Endothelial cell of umbilical vein (primary cell): ENCODE measurements at regions not wholly inside any gene's neighbourhood (a gene's known extent, or its start where the extent isn't known, plus 50 kb on each side); places are given as distances from the start of the nearest gene placed in this dataset.

ENCODE experiments used
- BruUV-seq: library from RNA; stranded (reverse); fragments of 400-500 nt; replicated peaks from 2 replicates; lab custom pipeline; 2021; lab: Mats Ljungman, UMichigan
- CTCF ChIA-PET: fragments of 300-600, 350-600 bp; sonication (Branson Sonifier 250); formaldehyde crosslinking; loops from one replicate; lab custom pipeline; 2021; ENCODE audit warnings: antibody characterized with exemption, inconsistent platforms; lab: Charles Lee
- POLR2A ChIA-PET: fragments of 300-600, 350-600 bp; sonication (Branson Sonifier 250); formaldehyde crosslinking; loops from one replicate; lab custom pipeline; 2021; ENCODE audit warnings: antibody characterized with exemption, inconsistent platforms; lab: Charles Lee
- DNase-seq: peaks from one replicate; pipeline ENCODE4 v3.0.0-alpha.2; 2011; ENCODE audit warnings: low read depth, low spot score
- FAIRE-seq: peaks from 2 replicates; lab custom pipeline; 2011; peaks lifted over from hg19 to GRCh38; lab: Jason Lieb, UNC
- H2AFZ ChIP-seq: 2 replicates; pipeline ENCODE4 v1.6.0; 2012; ENCODE audit warnings: low read depth, low read length, control low read depth, inconsistent platforms
- H3K27ac ChIP-seq: 2 replicates; pipeline ENCODE4 v1.5.1; 2011; ENCODE audit warnings: low read depth, mild to moderate bottlenecking, control low read depth, low read length, moderate library complexity; ENCODE audit not compliant: insufficient read depth
- H3K27me3 ChIP-seq, 2 experiments: 2 replicates each; pipeline versions ENCODE4 v1.6.0 to v1.6.1; 2011; ENCODE audit warnings: low read length in 2 of 2, mixed read lengths in 1 of 2; ENCODE audit not compliant: control insufficient read depth in 2 of 2, insufficient read depth in 2 of 2
- H3K36me3 ChIP-seq, 2 experiments: 2 replicates in 1 of 2; 3 replicates in 1 of 2; pipeline ENCODE4 v1.5.1; 2011; ENCODE audit warnings: low read length in 2 of 2, mild to moderate bottlenecking in 1 of 2, moderate library complexity in 1 of 2; ENCODE audit not compliant: control insufficient read depth in 2 of 2, insufficient read depth in 2 of 2; ENCODE audit errors: extremely low read depth in 1 of 2
- H3K4me1 ChIP-seq: 3 replicates; pipeline ENCODE4 v1.5.1; 2011; ENCODE audit warnings: mild to moderate bottlenecking, low read length; ENCODE audit not compliant: control insufficient read depth, insufficient read depth; ENCODE audit errors: extremely low read depth
- H3K4me2 ChIP-seq: 2 replicates; pipeline ENCODE4 v1.6.1; 2011; ENCODE audit warnings: low read length, control low read depth, mixed read lengths; ENCODE audit not compliant: insufficient read depth
- H3K4me3 ChIP-seq, 3 experiments: fragments of 200-600 bp in 1 of 3; sonication (generic), shearing (Covaris generic) in 1 of 3; replicated peaks in 1 of 3; 2 replicates each; pipeline ENCODE4 v1.5.1; 2011 to 2016; ENCODE audit warnings: control low read depth in 3 of 3, low read length in 3 of 3, mild to moderate bottlenecking in 2 of 3, inconsistent platforms in 1 of 3, low read depth in 1 of 3, moderate library complexity in 1 of 3; ENCODE audit not compliant: insufficient read depth in 1 of 3
- H3K79me2 ChIP-seq: 2 replicates; pipeline ENCODE4 v1.6.0; 2012; ENCODE audit warnings: low read length, inconsistent platforms; ENCODE audit not compliant: control insufficient read depth, insufficient read depth
- H3K9ac ChIP-seq: replicated peaks from 2 replicates; pipeline ENCODE3; 2011; ENCODE audit warnings: low read length, control low read depth; ENCODE audit not compliant: insufficient read depth; ENCODE audit errors: extremely low read depth
- H3K9me1 ChIP-seq: replicated peaks from 3 replicates; pipeline ENCODE4 v1.6.0; 2011; ENCODE audit warnings: mild to moderate bottlenecking, low read length; ENCODE audit not compliant: control insufficient read depth, insufficient read depth; ENCODE audit errors: extremely low read depth
- H3K9me3 ChIP-seq: replicated peaks from 2 replicates; pipeline ENCODE4 v1.5.1; 2012; ENCODE audit warnings: low read length, inconsistent platforms; ENCODE audit not compliant: control insufficient read depth, insufficient read depth
- H4K20me1 ChIP-seq: replicated peaks from 2 replicates; pipeline ENCODE3; 2011; ENCODE audit warnings: mild to moderate bottlenecking, low read length; ENCODE audit not compliant: control insufficient read depth, insufficient read depth; ENCODE audit errors: extremely low read depth
- EZH2 ChIP-seq: IDR thresholded peaks from 2 replicates; pipeline ENCODE4 v1.6.1; 2012; ENCODE audit warnings: borderline replicate concordance, low read depth, mild to moderate bottlenecking, moderate library complexity, low read length, inconsistent platforms; ENCODE audit not compliant: severe bottlenecking
- FOS ChIP-seq: IDR thresholded peaks from 2 replicates; pipeline ENCODE4 v1.6.1; 2011; ENCODE audit warnings: mild to moderate bottlenecking, low read length, moderate library complexity, borderline replicate concordance; ENCODE audit not compliant: insufficient read depth
- GATA2 ChIP-seq: IDR thresholded peaks from 2 replicates; pipeline ENCODE4 v1.7.0; 2011; ENCODE audit warnings: low read depth, mild to moderate bottlenecking, moderate library complexity, mixed read lengths, low read length; ENCODE audit not compliant: insufficient read length, insufficient read depth
- JUN ChIP-seq: IDR thresholded peaks from 2 replicates; pipeline ENCODE4 v1.6.1; 2011; ENCODE audit warnings: borderline replicate concordance, low read depth; ENCODE audit not compliant: insufficient read length, insufficient read depth
- MAX ChIP-seq: IDR thresholded peaks from 2 replicates; pipeline ENCODE4 v1.6.1; 2011; ENCODE audit not compliant: insufficient read depth, insufficient read length
- MYC ChIP-seq: IDR thresholded peaks from one replicate; pipeline ENCODE4 v1.6.1; 2011; ENCODE audit warnings: mild to moderate bottlenecking, low read depth, low read length
- POLR2A ChIP-seq: IDR thresholded peaks from 2 replicates; pipeline ENCODE4 v1.6.1; 2012; ENCODE audit warnings: low read depth, mild to moderate bottlenecking, control low read depth, low read length
- POLR2AphosphoS5 ChIP-seq: IDR thresholded peaks from 2 replicates; pipeline ENCODE4 v1.6.1; 2012; ENCODE audit warnings: low read depth, mild to moderate bottlenecking, control low read depth, low read length, moderate library complexity; ENCODE audit not compliant: insufficient read depth
- dilution Hi-C: fragments of 300-500 bp; cut with MboI; formaldehyde crosslinking; loops from one replicate; pipeline ENCODE4 v1.15.0; 2019; ENCODE audit warnings: low sequenced_read_pairs; ENCODE audit not compliant: extremely low pct_ligation_motif_present
- intact Hi-C: fragments of 100-400 bp; cut with micrococcal nuclease; formaldehyde crosslinking; loops from one replicate; pipeline ENCODE4 v1.10.0; 2022
- TF ChIP-seq, protein P1 (sequence below), 2 donors: IDR thresholded peaks; 1 replicate in 1 of 2; 2 replicates in 1 of 2; pipeline ENCODE4 v1.5.1; 2011; ENCODE audit warnings: low read length in 2 of 2, mild to moderate bottlenecking in 2 of 2, moderate library complexity in 2 of 2, control low read depth in 1 of 2, inconsistent platforms in 1 of 2, low read depth in 1 of 2; ENCODE audit not compliant: insufficient read depth in 1 of 2; ENCODE audit errors: extremely low read depth in 1 of 2

DNA sequence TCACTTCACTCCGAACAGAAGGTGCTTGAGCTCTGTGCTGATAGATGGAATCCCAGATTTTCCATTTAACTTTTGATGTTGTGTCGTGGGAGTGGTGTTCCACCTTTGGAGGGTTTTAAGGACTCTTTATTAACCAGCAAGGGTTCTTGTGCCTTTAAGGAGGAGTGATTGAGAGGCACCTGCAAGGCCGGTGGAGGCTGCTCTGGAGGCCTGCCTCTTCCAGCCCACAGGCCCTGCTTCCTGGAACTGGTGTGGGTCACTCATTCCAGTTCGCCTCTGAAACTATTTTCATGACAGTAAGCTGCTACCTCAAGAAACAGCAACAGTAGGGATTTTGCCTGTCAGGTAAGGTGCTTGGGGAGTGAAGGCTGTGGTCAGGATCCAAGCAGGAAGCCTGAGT, 58.8 kb upstream of the APCDD1L start:
- BruUV-seq: no TSS peak
- intact Hi-C loops: no loop called here
- POLR2A ChIA-PET: no interaction called here

More for the DNA sequence above, 58.8 kb upstream of the APCDD1L start:
- Histone ChIP-seq H3K9me1 (no peaks in the 10 kb centered on the region), H3K79me2 (no peaks in the 10 kb centered on the region), H3K9ac (no peak overlapping the region), H3K9me3 (no peaks in the 10 kb centered on the region), H4K20me1 (no peaks in the 10 kb centered on the region), H2AFZ (no peak overlapping the region), H3K36me3 (no peaks in the 10 kb centered on the region), H3K4me1 (no peaks in the 10 kb centered on the region), H3K4me2 (no peak overlapping the region), H3K27ac (no peak overlapping the region), H3K27me3 (no peaks in the 10 kb centered on the region), H3K4me3 (no peak overlapping the region)
- TF ChIP-seq POLR2AphosphoS5 (no peak), FOS (no peak), MAX (no peak), GATA2 (no peak), JUN (no peak), POLR2A (no peak), MYC (no peak), EZH2 (no peak)
- TF ChIP-seq, protein P1, sequence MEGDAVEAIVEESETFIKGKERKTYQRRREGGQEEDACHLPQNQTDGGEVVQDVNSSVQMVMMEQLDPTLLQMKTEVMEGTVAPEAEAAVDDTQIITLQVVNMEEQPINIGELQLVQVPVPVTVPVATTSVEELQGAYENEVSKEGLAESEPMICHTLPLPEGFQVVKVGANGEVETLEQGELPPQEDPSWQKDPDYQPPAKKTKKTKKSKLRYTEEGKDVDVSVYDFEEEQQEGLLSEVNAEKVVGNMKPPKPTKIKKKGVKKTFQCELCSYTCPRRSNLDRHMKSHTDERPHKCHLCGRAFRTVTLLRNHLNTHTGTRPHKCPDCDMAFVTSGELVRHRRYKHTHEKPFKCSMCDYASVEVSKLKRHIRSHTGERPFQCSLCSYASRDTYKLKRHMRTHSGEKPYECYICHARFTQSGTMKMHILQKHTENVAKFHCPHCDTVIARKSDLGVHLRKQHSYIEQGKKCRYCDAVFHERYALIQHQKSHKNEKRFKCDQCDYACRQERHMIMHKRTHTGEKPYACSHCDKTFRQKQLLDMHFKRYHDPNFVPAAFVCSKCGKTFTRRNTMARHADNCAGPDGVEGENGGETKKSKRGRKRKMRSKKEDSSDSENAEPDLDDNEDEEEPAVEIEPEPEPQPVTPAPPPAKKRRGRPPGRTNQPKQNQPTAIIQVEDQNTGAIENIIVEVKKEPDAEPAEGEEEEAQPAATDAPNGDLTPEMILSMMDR (IDR thresholded peaks at IDR 0.05; ENCODE audit: extremely low read depth in 1 of 2, insufficient read depth in 1 of 2, low read depth in 1 of 2, low read length in 2 of 2): no peak
- FAIRE-seq (no peak), DNase-seq (no peak)
- dilution Hi-C loops: no loop called here
- CTCF ChIA-PET: interaction anchor here (0.7 kb wide), 1 partner anchor 70 kb away, joined by 3 read pairs; no protein-coding TSS in a partner anchor
